Left ventricle myocardium superior (tissue), 1 donor: ENCODE measurements at regions not wholly inside any gene's neighbourhood (a gene's known extent, or its start where the extent isn't known, plus 50 kb on each side); places are given as distances from the start of the nearest gene placed in this dataset.

Experiments used
- ATAC-seq: fragments of 200-7000 bp; cut with Tn5 transposase; one replicate; pipeline ENCODE4 v1.9.1; 2020; ENCODE audit warnings: mild to moderate bottlenecking, moderate library complexity
- DNase-seq: peaks from one replicate; pipeline ENCODE4 v3.0.0-alpha.2; 2020
- intact Hi-C: fragments of 100-400 bp; cut with micrococcal nuclease; formaldehyde crosslinking; loops from one replicate; pipeline ENCODE4 v1.11.0; 2022
- donor health status: DM: no; HTN: yes; CAD: no; lungs with severe emphysema.

- ATAC-seq (no peak), DNase-seq (no peak)
- intact Hi-C loops, result no loop called here
Observed at GRCh38 chr11:98965775-98966174, 55.0 kb upstream of the CNTN5 start.

GRCh38 chr11:98967005-98967404 lies 53.7 kb upstream of the CNTN5 start:
- intact Hi-C loops, result no loop called here
- no peak for ATAC-seq
- no peak for DNase-seq
